Tibial artery (tissue), 4 donors: ENCODE measurements at regions not wholly inside any gene's neighbourhood (a gene's known extent, or its start where the extent isn't known, plus 50 kb on each side); places are given as distances from the start of the nearest gene placed in this dataset.

ENCODE experiments used
- DNase-seq, 2 donors: peaks; one replicate each; pipeline ENCODE4 v3.0.0-alpha.2; 2019
- H3K27ac ChIP-seq, 2 donors: fragments of 200-600 bp; sonication (generic) in 1 of 2; 1 replicate in 1 of 2; 2 replicates in 1 of 2; pipeline ENCODE4 v1.5.1; 2018 to 2019; ENCODE audit warnings: mild to moderate bottlenecking in 1 of 2
- H3K27me3 ChIP-seq, 2 donors: fragments of 200-600 bp; sonication (generic) in 1 of 2; one replicate each; pipeline versions ENCODE4 v1.5.1 to v1.6.0; 2016 to 2019
- H3K36me3 ChIP-seq, 3 donors: fragments of 200-600 bp; sonication (generic) in 2 of 3; one replicate each; pipeline ENCODE4 v1.5.1; 2016 to 2019; ENCODE audit warnings: mild to moderate bottlenecking in 2 of 3
- H3K4me1 ChIP-seq, 4 donors: fragments of 200-600 bp; sonication (generic) in 2 of 4; 1 replicate in 3 of 4; 2 replicates in 1 of 4; pipeline ENCODE4 v1.5.1; 2016 to 2019
- H3K4me3 ChIP-seq, 2 donors: fragments of 200-600 bp; sonication (generic) in 1 of 2; 1 replicate in 1 of 2; 2 replicates in 1 of 2; pipeline ENCODE4 v1.5.1; 2018 to 2019; ENCODE audit warnings: mild to moderate bottlenecking in 2 of 2
- H3K9me3 ChIP-seq, 3 donors: fragments of 200-600 bp; sonication (generic) in 1 of 3; one replicate each; pipeline ENCODE4 v1.5.1; 2016 to 2019
- intact Hi-C: fragments of 100-400 bp; cut with DNase I; formaldehyde crosslinking; loops from one replicate; pipeline ENCODE4 v1.15.0; 2023; ENCODE audit warnings: low total_unique reads
- TF ChIP-seq, protein P1 (sequence below), 2 experiments: fragments of 200-600 bp in 1 of 2; fragments of 450-650 bp in 1 of 2; IDR thresholded peaks; one replicate each; pipeline ENCODE4 v1.5.1; 2017 to 2019; ENCODE audit warnings: antibody characterized with exemption in 2 of 2, mild to moderate bottlenecking in 1 of 2, moderate library complexity in 1 of 2

DNA sequence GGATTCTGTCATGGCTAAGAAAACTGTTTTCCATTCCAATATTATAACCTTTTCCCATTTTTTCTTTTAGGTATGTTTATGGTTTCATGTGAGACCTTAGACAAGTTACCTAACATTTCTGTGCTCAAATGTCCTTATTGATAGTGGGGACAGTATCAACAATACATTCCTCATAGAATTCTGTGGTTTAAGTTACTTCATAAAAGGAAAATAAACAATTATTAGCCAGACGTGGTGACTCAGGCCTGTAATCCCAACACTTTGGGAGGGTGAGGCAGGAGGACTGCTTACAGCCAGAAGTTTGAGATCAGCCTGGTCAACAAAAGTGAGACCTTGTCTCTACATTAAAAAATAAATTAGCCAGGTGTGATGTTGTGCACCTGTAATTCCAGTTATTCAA lies 436.8 kb upstream of the CNTN4 start:
- H3K9me3 ChIP-seq = no peaks in the 10 kb centered on the region
- no peaks in the 10 kb centered on the region for H3K27me3 ChIP-seq
- no peaks in the 10 kb centered on the region for H3K36me3 ChIP-seq
- no peak for DNase-seq
- H3K27ac ChIP-seq = no peak overlapping the region
- no peaks in the 10 kb centered on the region for H3K4me1 ChIP-seq
- TF ChIP-seq, protein P1, sequence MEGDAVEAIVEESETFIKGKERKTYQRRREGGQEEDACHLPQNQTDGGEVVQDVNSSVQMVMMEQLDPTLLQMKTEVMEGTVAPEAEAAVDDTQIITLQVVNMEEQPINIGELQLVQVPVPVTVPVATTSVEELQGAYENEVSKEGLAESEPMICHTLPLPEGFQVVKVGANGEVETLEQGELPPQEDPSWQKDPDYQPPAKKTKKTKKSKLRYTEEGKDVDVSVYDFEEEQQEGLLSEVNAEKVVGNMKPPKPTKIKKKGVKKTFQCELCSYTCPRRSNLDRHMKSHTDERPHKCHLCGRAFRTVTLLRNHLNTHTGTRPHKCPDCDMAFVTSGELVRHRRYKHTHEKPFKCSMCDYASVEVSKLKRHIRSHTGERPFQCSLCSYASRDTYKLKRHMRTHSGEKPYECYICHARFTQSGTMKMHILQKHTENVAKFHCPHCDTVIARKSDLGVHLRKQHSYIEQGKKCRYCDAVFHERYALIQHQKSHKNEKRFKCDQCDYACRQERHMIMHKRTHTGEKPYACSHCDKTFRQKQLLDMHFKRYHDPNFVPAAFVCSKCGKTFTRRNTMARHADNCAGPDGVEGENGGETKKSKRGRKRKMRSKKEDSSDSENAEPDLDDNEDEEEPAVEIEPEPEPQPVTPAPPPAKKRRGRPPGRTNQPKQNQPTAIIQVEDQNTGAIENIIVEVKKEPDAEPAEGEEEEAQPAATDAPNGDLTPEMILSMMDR (IDR thresholded peaks at IDR 0.05) = no peak
- H3K4me3 ChIP-seq = no peak overlapping the region
- intact Hi-C loops = no loop called here

DNA sequence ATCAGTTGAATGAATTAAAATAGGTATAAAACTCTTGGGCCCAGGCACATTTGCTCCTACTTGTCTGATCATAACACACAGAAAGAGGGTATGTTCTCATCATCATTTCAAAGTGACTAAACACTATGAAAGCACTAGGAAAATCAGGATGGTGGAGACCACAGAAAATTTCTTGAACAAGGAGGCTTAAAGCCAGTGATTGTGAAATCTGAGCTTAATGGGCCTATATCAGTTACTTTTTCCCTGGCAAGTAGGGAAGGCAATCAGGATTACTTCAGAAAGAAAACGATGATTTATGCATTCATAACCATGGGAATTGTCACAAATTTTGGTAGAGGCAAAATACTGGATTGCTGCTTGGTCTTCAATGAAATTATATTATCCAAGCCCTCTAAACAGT lies 434.4 kb upstream of the CNTN4 start:
- Histone ChIP-seq H3K4me3 (no peak overlapping the region), H3K9me3 (no peaks in the 10 kb centered on the region), H3K4me1 (no peaks in the 10 kb centered on the region), H3K27ac (no peak overlapping the region), H3K36me3 (no peaks in the 10 kb centered on the region), H3K27me3 (no peaks in the 10 kb centered on the region)
- TF ChIP-seq, protein P1 (IDR thresholded peaks at IDR 0.05) = no peak
- no peak for DNase-seq
- intact Hi-C loops = no loop called here

DNA sequence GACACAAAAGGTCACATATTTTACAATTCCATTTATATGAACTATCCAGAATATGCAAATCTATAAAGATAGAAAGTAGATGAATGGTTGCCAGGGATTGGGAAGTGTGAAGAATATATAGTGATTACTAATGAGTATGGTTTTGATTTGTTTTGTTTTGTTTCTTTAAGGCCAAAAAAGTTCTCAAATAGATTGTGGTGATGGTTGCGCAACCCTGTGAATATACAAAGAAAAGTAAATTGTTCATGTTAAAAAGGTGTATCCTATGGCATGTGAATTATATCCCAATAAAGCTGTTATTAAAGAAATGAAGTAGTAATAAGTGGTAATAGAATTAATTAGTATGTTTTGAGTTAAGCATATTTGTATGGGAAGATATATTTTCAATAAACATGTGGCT lies 431.8 kb upstream of the CNTN4 start:
- no peak for DNase-seq
- Histone ChIP-seq H3K27me3 (no peaks in the 10 kb centered on the region), H3K4me3 (no peak overlapping the region), H3K9me3 (no peaks in the 10 kb centered on the region), H3K4me1 (no peaks in the 10 kb centered on the region), H3K27ac (no peak overlapping the region), H3K36me3 (no peaks in the 10 kb centered on the region)
- TF ChIP-seq, protein P1 (IDR thresholded peaks at IDR 0.05) = no peak
- intact Hi-C loops = no loop called here

DNA sequence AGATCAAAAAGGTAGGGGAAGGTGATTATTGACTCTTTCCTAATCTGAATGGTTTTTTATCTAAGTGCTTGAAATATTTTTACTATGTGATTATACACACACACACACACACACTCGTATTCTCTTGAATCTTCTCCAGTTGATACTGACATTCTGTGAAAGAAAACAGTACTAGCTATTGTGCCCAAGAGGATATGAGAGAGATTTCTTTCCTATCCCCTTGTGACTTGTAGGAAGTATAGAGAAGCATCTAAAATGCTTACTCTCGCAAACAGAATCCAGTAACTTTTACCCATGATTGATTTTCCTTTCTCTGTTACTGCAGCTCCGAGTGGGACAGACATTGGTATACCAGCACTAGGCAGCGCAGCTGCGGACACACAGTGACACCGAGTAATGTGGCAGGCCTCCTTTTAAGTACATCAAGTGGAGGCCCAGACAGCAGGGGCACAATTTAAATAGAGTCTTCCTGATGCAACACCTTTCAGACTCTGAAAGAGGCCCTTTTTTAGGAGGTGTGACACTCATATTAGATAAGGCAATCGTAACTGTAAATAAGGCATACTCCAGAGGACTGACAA lies 421.0 kb upstream of the CNTN4 start:
- Histone ChIP-seq H3K4me1 (no peaks in the 10 kb centered on the region), H3K27ac (no peak overlapping the region), H3K27me3 (no peaks in the 10 kb centered on the region), H3K36me3 (no peaks in the 10 kb centered on the region), H3K4me3 (no peak overlapping the region), H3K9me3 (peaks cover 0 to 7% (median 4%) of the 10 kb centered on the region in 3 donors)
- TF ChIP-seq, protein P1 (IDR thresholded peaks at IDR 0.05) = no peak
- intact Hi-C loops = no loop called here
- no peak for DNase-seq

DNA sequence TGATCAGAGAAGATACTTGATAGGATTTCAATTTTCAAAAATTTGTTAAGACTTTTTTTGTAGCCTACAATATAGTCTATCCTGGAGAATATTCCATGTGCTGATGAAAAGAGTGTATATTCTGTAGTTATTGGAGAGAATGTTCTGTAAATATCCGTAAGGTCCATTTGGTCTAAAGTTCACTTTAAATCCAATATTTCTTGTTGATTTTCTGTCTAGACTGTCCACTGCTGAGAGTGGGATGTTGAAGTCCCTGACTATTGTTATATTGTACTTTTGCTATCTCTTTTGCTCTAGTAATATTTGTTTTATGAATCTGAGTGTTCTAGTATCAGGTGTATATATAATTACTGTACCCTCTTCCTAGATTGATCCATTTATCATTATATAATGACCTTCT lies 406.2 kb upstream of the CNTN4 start:
- Histone ChIP-seq H3K27ac (no peak overlapping the region), H3K27me3 (no peaks in the 10 kb centered on the region), H3K9me3 (peaks cover 0 to 4% (median 0%) of the 10 kb centered on the region in 3 donors), H3K4me3 (no peak overlapping the region), H3K36me3 (no peaks in the 10 kb centered on the region), H3K4me1 (peaks cover 0 to 9% (median 0%) of the 10 kb centered on the region in 4 donors)
- TF ChIP-seq, protein P1 (IDR thresholded peaks at IDR 0.05) = no peak
- intact Hi-C loops = no loop called here
- no peak for DNase-seq

DNA sequence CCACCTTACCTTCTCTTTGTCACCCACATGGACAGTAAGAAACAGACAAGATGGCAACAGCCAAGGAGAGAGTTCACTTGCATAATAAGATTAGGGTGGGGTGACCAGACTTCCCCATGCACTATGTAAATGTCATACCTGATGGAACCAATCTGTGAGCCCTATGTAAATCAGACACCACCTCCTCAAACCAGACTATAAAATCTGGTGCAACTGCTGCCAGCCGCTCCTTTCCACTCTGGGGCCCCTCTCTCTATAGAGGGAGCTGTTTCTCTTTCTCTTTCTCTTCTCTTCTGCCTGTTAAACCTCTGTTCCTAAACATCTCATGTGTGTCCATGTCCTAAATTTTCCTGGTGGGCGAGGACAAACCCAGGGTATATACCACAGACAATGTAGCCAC lies 405.5 kb upstream of the CNTN4 start:
- intact Hi-C loops = no loop called here
- Histone ChIP-seq H3K9me3 (peaks cover 0 to 4% (median 0%) of the 10 kb centered on the region in 3 donors), H3K36me3 (no peaks in the 10 kb centered on the region), H3K27me3 (no peaks in the 10 kb centered on the region), H3K4me3 (no peak overlapping the region), H3K4me1 (peaks cover 0 to 9% (median 0%) of the 10 kb centered on the region in 4 donors), H3K27ac (no peak overlapping the region)
- TF ChIP-seq, protein P1 (IDR thresholded peaks at IDR 0.05) = no peak
- no peak for DNase-seq
